ENCODE measurements at regions not wholly inside any gene's neighbourhood (a gene's known extent, or its start where the extent isn't known, plus 50 kb on each side); places are given as distances from the start of the nearest gene placed in this dataset.
"Not testable (repeated sequence)": the region's sequence is repeated elsewhere in the genome, so short reads cannot be mapped to it uniquely, and the experiment has no call there.

GRCh38 chr2:13353083-13353482 lies 636.3 kb downstream of the TRIB2 start:
- no peak for DNase-seq (ENCODE audit: low read depth, low spot score)

GRCh38 chr2:13354031-13354430 lies 637.3 kb downstream of the TRIB2 start:
- no peak for DNase-seq (ENCODE audit: low read depth, low spot score)

GRCh38 chr2:13381928-13382327 lies 665.2 kb downstream of the TRIB2 start:
- DNase-seq (ENCODE audit: low read depth, low spot score) = not testable (repeated sequence)

GRCh38 chr2:13389172-13389571 lies 672.4 kb downstream of the TRIB2 start:
- not testable (repeated sequence) for DNase-seq (ENCODE audit: low read depth, low spot score)

- no peak for DNase-seq (ENCODE audit: low read depth, low spot score)
Observed at GRCh38 chr2:13390676-13391075, 673.9 kb downstream of the TRIB2 start.

- DNase-seq (ENCODE audit: low read depth, low spot score) = no peak
Observed at GRCh38 chr2:13401312-13401711, 684.6 kb downstream of the TRIB2 start.

GRCh38 chr2:13413989-13414388 lies 697.3 kb downstream of the TRIB2 start:
- no peak for DNase-seq (ENCODE audit: low read depth, low spot score)

GRCh38 chr2:13414897-13415296 lies 698.2 kb downstream of the TRIB2 start:
- DNase-seq (ENCODE audit: low read depth, low spot score) = no peak

- no peak for DNase-seq (ENCODE audit: low read depth, low spot score)
Observed at GRCh38 chr2:13433954-13434353, 717.2 kb downstream of the TRIB2 start.

GRCh38 chr2:13443554-13444261 lies 727.0 kb downstream of the TRIB2 start:
- not testable (repeated sequence) for DNase-seq (ENCODE audit: low read depth, low spot score)

- no peak for DNase-seq (ENCODE audit: low read depth, low spot score)
Observed at GRCh38 chr2:13462464-13462863, 745.7 kb downstream of the TRIB2 start.

GRCh38 chr2:13466076-13466475 lies 749.3 kb downstream of the TRIB2 start:
- no peak for DNase-seq (ENCODE audit: low read depth, low spot score)

GRCh38 chr2:13474538-13474937 lies 757.8 kb downstream of the TRIB2 start:
- no peak for DNase-seq (ENCODE audit: low read depth, low spot score)

- no peak for DNase-seq (ENCODE audit: low read depth, low spot score)
Observed at GRCh38 chr2:13480057-13480456, 763.3 kb downstream of the TRIB2 start.

- DNase-seq (ENCODE audit: low read depth, low spot score) = no peak
Observed at GRCh38 chr2:13481201-13481600, 764.5 kb downstream of the TRIB2 start.

- no peak for DNase-seq (ENCODE audit: low read depth, low spot score)
Observed at GRCh38 chr2:13485256-13485655, 768.5 kb downstream of the TRIB2 start.

GRCh38 chr2:13488965-13489364 lies 772.2 kb downstream of the TRIB2 start:
- no peak for DNase-seq (ENCODE audit: low read depth, low spot score)

- no peak for DNase-seq (ENCODE audit: low read depth, low spot score)
Observed at GRCh38 chr2:13492262-13492661, 775.5 kb downstream of the TRIB2 start.

- DNase-seq (ENCODE audit: low read depth, low spot score) = no peak
Observed at GRCh38 chr2:13495051-13495450, 778.3 kb downstream of the TRIB2 start.

- DNase-seq (ENCODE audit: low read depth, low spot score) = no peak
Observed at GRCh38 chr2:13504808-13505207, 788.1 kb downstream of the TRIB2 start.

- no peak for DNase-seq (ENCODE audit: low read depth, low spot score)
Observed at GRCh38 chr2:13508671-13509070, 791.9 kb downstream of the TRIB2 start.

GRCh38 chr2:13515254-13515653 lies 798.5 kb downstream of the TRIB2 start:
- DNase-seq (ENCODE audit: low read depth, low spot score) = no peak

- no peak for DNase-seq (ENCODE audit: low read depth, low spot score)
Observed at GRCh38 chr2:13522096-13522495, 805.4 kb downstream of the TRIB2 start.

Measured in pulmonary artery endothelial cell (primary cell).